Pancreas (tissue), 10 donors: ENCODE measurements at regions not wholly inside any gene's neighbourhood (a gene's known extent, or its start where the extent isn't known, plus 50 kb on each side); places are given as distances from the start of the nearest gene placed in this dataset.

Experiments used
- ATAC-seq, 4 donors: fragments of 200-7000 bp; cut with Tn5 transposase; one replicate each; pipeline versions ENCODE4 v1.8.0 to v1.9.1; 2020; ENCODE audit warnings: mild to moderate bottlenecking in 4 of 4, moderate library complexity in 4 of 4
- DNase-seq, 6 donors: peaks; one replicate each; pipeline ENCODE4 v3.0.0-alpha.2; 2020
- FAIRE-seq: peaks from 2 replicates; lab custom pipeline; 2012; peaks lifted over from hg19 to GRCh38; lab: Jason Lieb, UNC
- H3K27ac ChIP-seq, 4 donors: fragments of 200-600 bp; sonication (generic); 1 replicate in 3 of 4; 2 replicates in 1 of 4; pipeline versions ENCODE4 v1.5.0 to v1.8.0; 2020
- H3K27me3 ChIP-seq, 4 donors: fragments of 200-600 bp; one replicate each; pipeline ENCODE4 v1.8.0; 2021
- H3K36me3 ChIP-seq, 3 donors: fragments of 200-600 bp; sonication (generic) in 1 of 3; one replicate each; pipeline versions ENCODE4 v1.5.0 to v1.8.0; 2020 to 2021
- H3K4me1 ChIP-seq, 3 donors: fragments of 200-600 bp; one replicate each; pipeline ENCODE4 v1.8.0; 2021
- H3K4me3 ChIP-seq, 4 donors: fragments of 200-600 bp; sonication (generic) in 2 of 4; one replicate each; pipeline versions ENCODE4 v1.5.0 to v1.8.0; 2020 to 2021
- H3K9me3 ChIP-seq, 4 donors: fragments of 200-600 bp; one replicate each; pipeline ENCODE4 v1.8.0; 2021
- WGBS, 2 donors: extraction: QIAGEN DNeasy Blood & Tissue Kit; methylation state at CpG; one replicate each; pipeline ENCODE4 v1.1.7; 2013; 5-methylcytosine and 5-hydroxymethylcytosine counted together
- intact Hi-C, 3 donors: fragments of 100-400 bp; cut with DNase I; formaldehyde crosslinking; loops; one replicate each; pipeline versions ENCODE4 v1.11.1 to v1.14.2; 2022
- TF ChIP-seq, protein P1 (sequence below), 4 donors: fragments of 200-600 bp; sonication (generic) in 3 of 4; IDR thresholded peaks; one replicate each; pipeline versions ENCODE4 v1.5.0 to v1.8.0; 2021; ENCODE audit warnings: antibody characterized with exemption in 4 of 4
- donor health status: healthy with polysubstance abuse.
- donor health status: DM: no; HTN: no; CAD: no; lungs with moderate emphysema.
- donor health status: DM: no; HTN: no; CAD: no.
- donor health status: control.
- donor health status: control.
- donor health status: Bipolar disorder and iron deficiency.
- donor health status: DM: yes; HTN: yes; CAD: no.
- donor health status: DM: no; HTN: no; CAD: no.
- donor health status: DM: no; HTN: no; CAD: no.
- donor health status: DM: yes; HTN: yes; CAD: no.

DNA sequence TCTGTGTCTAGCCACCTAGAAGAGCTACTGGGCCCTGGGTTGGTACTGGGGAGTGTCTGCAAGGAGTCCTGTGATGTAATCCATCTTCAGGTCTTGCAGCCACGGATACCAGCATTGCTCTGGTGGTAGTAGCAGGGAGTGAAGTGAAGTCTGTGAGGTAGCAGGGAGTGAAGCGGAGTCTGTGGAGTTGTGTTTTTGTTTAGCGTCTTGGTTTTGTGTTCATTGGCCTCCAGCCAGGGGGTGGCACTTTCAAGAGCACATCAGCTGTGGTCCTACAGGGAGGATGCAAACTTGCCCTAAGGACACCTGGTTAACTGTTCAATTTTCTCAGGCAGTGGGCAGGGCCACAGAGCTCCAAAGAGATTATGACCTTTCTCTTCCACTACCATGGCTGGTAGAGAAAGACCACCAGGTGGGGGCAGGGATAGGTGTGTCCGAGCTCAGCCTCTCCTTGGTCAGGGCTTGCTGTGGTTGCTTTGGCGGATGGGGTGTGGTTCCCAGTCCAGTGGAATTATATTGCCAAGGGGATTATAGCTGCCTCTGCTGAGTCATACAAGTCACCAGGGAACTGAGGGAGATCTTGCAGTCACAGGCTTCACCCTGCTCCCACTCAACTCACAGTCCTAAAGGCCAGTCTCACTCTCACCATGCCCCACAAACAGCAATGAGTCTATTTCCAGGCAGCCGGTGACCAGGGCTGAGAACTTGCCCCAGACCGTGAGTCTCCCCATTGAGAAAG is 424.7 kb downstream of the ZBBX start:
- no peak for DNase-seq
- no peak for FAIRE-seq
- H3K27ac ChIP-seq: no peak overlapping the region
- no peak overlapping the region for H3K4me3 ChIP-seq
- no peaks in the 10 kb centered on the region for H3K36me3 ChIP-seq
- no peak for ATAC-seq
- TF ChIP-seq, protein P1, sequence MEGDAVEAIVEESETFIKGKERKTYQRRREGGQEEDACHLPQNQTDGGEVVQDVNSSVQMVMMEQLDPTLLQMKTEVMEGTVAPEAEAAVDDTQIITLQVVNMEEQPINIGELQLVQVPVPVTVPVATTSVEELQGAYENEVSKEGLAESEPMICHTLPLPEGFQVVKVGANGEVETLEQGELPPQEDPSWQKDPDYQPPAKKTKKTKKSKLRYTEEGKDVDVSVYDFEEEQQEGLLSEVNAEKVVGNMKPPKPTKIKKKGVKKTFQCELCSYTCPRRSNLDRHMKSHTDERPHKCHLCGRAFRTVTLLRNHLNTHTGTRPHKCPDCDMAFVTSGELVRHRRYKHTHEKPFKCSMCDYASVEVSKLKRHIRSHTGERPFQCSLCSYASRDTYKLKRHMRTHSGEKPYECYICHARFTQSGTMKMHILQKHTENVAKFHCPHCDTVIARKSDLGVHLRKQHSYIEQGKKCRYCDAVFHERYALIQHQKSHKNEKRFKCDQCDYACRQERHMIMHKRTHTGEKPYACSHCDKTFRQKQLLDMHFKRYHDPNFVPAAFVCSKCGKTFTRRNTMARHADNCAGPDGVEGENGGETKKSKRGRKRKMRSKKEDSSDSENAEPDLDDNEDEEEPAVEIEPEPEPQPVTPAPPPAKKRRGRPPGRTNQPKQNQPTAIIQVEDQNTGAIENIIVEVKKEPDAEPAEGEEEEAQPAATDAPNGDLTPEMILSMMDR (IDR thresholded peaks at IDR 0.05): no peak
- H3K4me1 ChIP-seq: no peaks in the 10 kb centered on the region
- WGBS, 2 donors: 86 to 94% methylated on average over 7 of the region's 7 CpGs
- no peaks in the 10 kb centered on the region for H3K9me3 ChIP-seq
- no peaks in the 10 kb centered on the region for H3K27me3 ChIP-seq
- intact Hi-C loops: no loop called here

DNA sequence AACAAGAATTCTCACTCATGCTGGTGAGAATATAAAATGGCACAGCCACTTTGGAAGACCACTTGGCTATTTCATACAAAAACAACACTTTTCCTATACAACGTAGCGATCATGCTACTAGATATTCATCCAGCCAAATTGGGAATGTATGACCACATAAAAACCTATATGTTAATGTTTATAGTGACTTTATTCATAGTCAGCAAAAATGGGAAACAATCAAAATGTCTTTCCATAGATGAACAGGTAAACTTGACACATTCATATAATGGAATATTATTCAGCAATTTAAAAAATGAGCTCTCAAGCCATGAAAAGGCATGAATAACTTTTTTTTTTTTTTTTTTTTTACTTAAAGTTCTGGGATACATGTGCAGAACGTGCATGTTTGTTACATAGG is 445.2 kb downstream of the ZBBX start:
- Histone ChIP-seq H3K27me3 (no peaks in the 10 kb centered on the region), H3K27ac (no peak overlapping the region), H3K9me3 (no peaks in the 10 kb centered on the region), H3K4me3 (no peak overlapping the region), H3K4me1 (no peaks in the 10 kb centered on the region), H3K36me3 (no peaks in the 10 kb centered on the region)
- no peak for DNase-seq
- no peak for ATAC-seq
- intact Hi-C loops: no loop called here
- no peak for FAIRE-seq
- TF ChIP-seq, protein P1 (IDR thresholded peaks at IDR 0.05): no peak
- 82 to 92% methylated on average over 3 of the region's 3 CpGs for WGBS, 2 donors

DNA sequence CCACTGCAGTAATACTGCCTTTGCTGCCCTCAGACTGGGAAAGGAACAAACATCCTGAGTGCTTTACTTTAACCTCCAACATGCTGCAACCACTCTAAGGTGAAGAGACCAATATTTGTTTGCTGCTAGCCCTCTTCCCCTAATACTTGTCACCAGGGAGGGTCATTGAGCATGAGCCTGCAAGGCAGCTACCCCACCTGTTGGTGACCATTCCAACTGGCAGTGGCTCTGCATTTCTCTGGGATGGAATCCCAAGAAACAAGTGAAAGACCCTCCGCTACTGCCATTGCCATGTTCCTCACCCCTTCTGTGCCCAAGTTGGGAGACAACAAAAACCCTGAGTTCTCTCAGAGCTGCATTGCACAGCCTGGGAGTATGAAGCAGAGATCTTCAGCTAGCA is 462.7 kb downstream of the ZBBX start:
- H3K4me3 ChIP-seq: no peak overlapping the region
- DNase-seq: no peak
- no peaks in the 10 kb centered on the region for H3K27me3 ChIP-seq
- intact Hi-C loops: no loop called here
- FAIRE-seq: no peak
- no peaks in the 10 kb centered on the region for H3K4me1 ChIP-seq
- TF ChIP-seq, protein P1 (IDR thresholded peaks at IDR 0.05): no peak
- H3K36me3 ChIP-seq: no peaks in the 10 kb centered on the region
- no peak for ATAC-seq
- 89 to 91% methylated on average over 1 of the region's 1 CpG for WGBS, 2 donors
- no peaks in the 10 kb centered on the region for H3K9me3 ChIP-seq
- no peak overlapping the region for H3K27ac ChIP-seq

- Histone ChIP-seq H3K9me3 (no peaks in the 10 kb centered on the region), H3K27me3 (no peaks in the 10 kb centered on the region), H3K4me1 (no peaks in the 10 kb centered on the region), H3K36me3 (no peaks in the 10 kb centered on the region), H3K27ac (no peak overlapping the region), H3K4me3 (no peak overlapping the region)
- ATAC-seq (no peak), DNase-seq (no peak), FAIRE-seq (no peak)
- intact Hi-C loops: no loop called here
- TF ChIP-seq, protein P1 (IDR thresholded peaks at IDR 0.05): no peak
Observed at GRCh38 chr3:166902374-166902773, 477.7 kb downstream of the ZBBX start.

DNA sequence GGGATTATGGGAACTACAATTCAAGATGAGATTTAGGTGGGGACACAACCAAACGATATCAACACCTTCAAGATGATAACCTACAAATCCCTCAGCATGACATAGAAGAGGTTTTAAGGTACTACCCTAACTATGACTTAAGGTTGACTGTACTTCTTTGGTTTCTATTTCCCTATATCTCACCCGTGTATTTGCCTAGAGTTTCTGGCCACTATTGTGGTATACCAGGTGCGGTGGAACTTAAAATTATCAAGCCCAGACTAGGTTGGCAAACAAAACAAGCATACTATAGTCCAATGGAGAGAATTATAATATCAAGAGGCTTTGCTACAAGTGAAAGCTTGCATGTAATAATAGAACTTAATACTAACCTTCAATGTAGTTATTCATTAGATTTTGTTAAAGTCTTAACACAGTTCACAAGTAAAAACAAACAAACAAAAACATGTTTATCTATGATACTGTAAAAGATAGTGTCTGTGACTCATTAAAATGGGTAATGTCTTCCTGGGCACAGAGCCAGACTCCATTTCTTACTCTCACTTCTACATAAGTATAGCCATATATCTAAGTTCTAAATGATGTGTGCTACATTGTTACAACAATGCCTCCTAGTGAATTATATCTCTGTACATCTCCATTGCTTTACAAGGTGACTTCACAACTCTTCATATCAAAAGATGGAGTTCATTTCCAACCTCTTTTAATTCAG is 479.1 kb downstream of the ZBBX start:
- Histone ChIP-seq H3K36me3 (no peaks in the 10 kb centered on the region), H3K27me3 (no peaks in the 10 kb centered on the region), H3K9me3 (no peaks in the 10 kb centered on the region), H3K4me3 (no peak overlapping the region), H3K4me1 (no peaks in the 10 kb centered on the region), H3K27ac (no peak overlapping the region)
- intact Hi-C loops: no loop called here
- TF ChIP-seq, protein P1 (IDR thresholded peaks at IDR 0.05): no peak
- WGBS, 2 donors: 52 to 54% methylated on average over 3 of the region's 3 CpGs
- DNase-seq (no peak), FAIRE-seq (no peak), ATAC-seq (no peak)
